AG09319 (cell line): ENCODE measurements at regions not wholly inside any gene's neighbourhood (a gene's known extent, or its start where the extent isn't known, plus 50 kb on each side); places are given as distances from the start of the nearest gene placed in this dataset.

Experiments
- DNase-seq: peaks from one replicate; pipeline ENCODE4 v3.0.0-alpha.2; 2010; ENCODE audit warnings: low read depth; ENCODE audit errors: extremely low read depth
- TF ChIP-seq, protein P1 (sequence below): IDR thresholded peaks from 2 replicates; pipeline ENCODE4 v1.5.1; 2011; ENCODE audit warnings: low read depth, mild to moderate bottlenecking, inconsistent platforms, low read length, moderate library complexity

DNA sequence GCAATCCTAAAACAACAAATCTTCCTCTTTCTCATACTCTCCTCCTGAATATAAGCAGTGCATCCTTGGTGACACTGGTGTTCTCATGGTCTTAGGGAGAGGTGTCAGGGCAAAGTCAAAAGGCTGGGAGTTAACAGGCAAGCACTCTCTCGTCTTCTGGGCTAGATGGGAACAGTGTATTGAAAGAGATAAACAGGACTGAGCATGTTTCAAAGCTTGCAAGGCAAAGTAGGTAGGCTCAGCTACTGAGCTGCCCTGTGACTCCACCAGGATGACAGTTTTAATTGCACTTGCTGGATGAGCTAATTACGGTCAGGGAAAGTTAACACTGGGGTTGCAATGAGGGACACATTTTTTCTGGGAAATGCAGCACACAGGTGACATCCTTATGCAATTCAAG, 554.9 kb upstream of the NRP1 start:
- DNase-seq = no peak
- TF ChIP-seq, protein P1, sequence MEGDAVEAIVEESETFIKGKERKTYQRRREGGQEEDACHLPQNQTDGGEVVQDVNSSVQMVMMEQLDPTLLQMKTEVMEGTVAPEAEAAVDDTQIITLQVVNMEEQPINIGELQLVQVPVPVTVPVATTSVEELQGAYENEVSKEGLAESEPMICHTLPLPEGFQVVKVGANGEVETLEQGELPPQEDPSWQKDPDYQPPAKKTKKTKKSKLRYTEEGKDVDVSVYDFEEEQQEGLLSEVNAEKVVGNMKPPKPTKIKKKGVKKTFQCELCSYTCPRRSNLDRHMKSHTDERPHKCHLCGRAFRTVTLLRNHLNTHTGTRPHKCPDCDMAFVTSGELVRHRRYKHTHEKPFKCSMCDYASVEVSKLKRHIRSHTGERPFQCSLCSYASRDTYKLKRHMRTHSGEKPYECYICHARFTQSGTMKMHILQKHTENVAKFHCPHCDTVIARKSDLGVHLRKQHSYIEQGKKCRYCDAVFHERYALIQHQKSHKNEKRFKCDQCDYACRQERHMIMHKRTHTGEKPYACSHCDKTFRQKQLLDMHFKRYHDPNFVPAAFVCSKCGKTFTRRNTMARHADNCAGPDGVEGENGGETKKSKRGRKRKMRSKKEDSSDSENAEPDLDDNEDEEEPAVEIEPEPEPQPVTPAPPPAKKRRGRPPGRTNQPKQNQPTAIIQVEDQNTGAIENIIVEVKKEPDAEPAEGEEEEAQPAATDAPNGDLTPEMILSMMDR = no peak

DNA sequence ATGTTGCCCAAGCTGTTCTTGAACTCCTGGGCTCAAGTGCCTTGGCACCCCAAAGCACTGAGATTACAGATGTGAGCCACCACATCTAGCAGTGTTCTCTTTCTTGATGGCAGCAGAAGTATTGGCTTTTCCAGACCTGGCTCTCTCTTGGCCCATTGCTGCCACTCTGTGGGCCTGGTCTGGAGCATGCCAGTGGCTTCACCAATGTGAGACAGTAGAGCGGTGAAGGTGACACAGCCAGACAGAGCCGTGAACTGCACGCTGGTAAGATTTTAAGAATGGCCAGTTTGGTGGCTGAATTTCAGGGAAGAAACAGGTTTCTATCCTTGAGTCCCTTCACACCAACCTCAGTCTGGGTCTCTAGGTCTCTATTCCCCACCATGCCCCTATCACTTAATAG, 552.7 kb upstream of the NRP1 start:
- no peak for DNase-seq
- TF ChIP-seq, protein P1 = no peak

DNA sequence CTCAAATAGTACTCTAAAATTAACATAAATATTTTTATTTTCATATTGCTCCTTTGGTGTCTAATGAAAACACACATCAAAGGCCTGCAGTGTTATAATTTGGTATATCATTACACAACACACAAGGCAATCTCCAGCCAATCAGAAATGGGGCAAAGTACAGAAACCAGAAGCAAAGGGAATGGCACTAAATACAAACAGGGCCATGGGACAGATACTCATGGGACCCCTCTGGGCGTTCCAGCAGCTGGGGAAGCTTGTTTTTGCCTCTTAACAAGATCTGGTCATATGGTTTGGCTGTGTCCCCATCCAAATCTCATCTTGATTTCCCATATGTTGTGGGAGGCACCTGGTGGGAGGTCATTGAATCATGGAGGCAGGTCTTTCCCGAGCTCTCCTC, 551.8 kb upstream of the NRP1 start:
- TF ChIP-seq, protein P1 = no peak
- no peak for DNase-seq

DNA sequence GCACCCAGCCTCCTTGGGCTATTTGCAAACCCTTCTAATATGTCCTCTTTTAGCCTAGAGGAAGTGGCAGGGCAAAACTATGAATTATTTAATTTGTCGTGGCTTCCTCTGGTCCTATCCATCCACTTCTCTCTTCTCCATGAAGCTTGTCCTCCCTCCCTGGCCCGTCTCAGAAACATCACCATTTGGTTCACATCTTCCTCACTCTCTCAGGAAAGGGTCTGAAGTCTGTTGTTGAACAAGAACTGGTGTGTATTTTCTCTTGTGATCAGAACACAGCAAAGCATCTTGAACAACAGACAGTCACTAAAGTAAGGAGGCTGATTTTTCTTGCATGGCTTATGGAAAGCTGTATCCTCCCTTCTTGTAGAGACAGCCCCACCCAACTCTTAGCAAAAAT, 550.1 kb upstream of the NRP1 start:
- DNase-seq = no peak
- TF ChIP-seq, protein P1 = no peak

DNA sequence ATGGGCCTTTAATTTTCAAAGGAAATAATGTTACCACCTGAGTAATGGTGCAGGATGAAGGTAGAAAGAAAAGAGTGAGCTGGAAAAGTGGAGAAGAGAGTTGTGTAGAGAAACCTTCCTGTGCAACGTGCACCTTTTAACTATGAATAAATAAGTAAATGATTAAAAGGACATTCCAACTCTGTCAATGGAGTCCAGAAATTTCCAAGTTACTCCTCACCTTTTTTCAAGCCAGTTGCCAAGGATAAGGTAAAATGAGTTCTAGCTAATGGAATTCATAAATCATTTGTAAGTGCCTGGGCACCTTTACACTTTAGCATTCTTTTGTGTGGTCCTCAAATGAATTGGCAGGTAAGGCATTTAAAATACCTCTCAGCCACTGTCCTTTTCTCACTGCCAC, 549.4 kb upstream of the NRP1 start:
- no peak for DNase-seq
- TF ChIP-seq, protein P1 = no peak

DNA sequence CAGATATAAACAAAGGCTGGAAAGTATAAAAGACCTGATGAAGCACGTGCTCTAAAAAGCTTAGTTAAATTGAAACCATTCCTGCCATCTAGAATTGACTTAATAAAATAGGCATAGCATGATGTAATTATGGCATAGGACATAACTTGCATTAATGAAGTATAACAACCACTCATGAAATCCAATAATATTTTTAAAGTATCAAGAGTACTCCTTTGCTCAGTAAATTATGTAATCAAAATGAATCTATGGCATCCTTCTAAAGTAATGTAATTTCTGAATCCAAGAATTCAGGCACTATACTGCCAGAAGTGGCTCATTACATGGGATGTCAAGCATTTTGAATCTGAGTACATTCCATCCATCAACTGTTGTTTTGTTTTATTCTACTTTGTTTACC, 548.5 kb upstream of the NRP1 start:
- TF ChIP-seq, protein P1 = no peak
- DNase-seq = no peak

DNA sequence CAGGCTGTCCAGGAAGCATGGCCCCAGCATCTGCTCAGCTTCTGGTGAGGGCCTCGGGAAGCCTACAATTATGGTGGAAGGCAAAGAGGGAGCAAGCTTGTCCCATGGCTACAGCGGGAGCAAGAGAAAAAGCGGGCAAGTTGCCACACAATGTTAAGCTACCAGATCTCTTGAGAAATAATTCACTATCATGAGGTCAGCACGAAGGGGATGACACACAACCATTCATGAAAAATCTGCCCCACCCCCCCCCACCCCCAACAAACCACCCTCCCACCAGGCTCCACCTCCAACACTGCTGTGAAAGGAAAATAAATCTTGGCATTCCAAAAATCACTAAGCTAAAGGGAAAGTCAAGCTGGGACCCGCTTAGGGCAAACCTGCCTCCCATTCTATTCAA, 545.8 kb upstream of the NRP1 start:
- DNase-seq = no peak
- TF ChIP-seq, protein P1 = no peak
